RWPE1 (cell line): ENCODE measurements at regions not wholly inside any gene's neighbourhood (a gene's known extent, or its start where the extent isn't known, plus 50 kb on each side); places are given as distances from the start of the nearest gene placed in this dataset.
"Not testable (repeated sequence)": the region's sequence is repeated elsewhere in the genome, so short reads cannot be mapped to it uniquely, and the experiment has no call there.

Experiments
- CTCF ChIA-PET: fragments of 350-600 bp; sonication (Branson Sonifier 250); formaldehyde crosslinking; extraction: SDS; loops from one replicate; lab custom pipeline; 2021; lab: Yijun Ruan, JAX
- POLR2A ChIA-PET: fragments of 400-600 bp; formaldehyde crosslinking; extraction: SDS; loops from one replicate; lab custom pipeline; 2020; ENCODE audit warnings: antibody characterized with exemption; ENCODE audit not compliant: low non-redundant PET; lab: Yijun Ruan, JAX
- DNase-seq: peaks from one replicate; pipeline ENCODE4 v3.0.0; 2012; ENCODE audit warnings: low spot score
- H3K27ac ChIP-seq: fragments of 450-650 bp; 2 replicates; pipeline ENCODE4 v1.5.1; 2017
- TF ChIP-seq, protein P1 (sequence below): fragments of 450-650 bp; conservative IDR thresholded peaks from 2 replicates; pipeline ENCODE4 v1.5.1; 2017; ENCODE audit warnings: low read depth, mild to moderate bottlenecking

DNA sequence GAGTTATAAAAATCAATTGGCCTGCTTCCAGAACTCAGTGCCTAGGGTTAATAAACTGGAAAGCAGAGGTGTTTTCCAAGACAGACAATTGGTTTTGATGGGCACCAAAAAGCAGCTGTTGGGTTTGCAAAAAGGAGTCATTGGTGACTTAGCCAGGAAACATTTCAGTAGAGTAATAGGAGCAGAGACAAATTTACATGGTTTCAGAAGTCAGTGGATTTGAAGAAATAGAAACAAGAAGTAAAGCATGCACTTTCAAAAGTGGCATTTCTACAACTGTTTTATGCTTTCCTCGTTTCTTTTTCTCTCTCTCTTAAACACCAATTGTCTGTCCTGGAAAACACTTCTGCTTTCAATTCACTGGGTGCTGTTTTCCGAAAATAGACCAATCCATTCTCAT is 87.8 kb downstream of the GLUL start:
- TF ChIP-seq, protein P1, sequence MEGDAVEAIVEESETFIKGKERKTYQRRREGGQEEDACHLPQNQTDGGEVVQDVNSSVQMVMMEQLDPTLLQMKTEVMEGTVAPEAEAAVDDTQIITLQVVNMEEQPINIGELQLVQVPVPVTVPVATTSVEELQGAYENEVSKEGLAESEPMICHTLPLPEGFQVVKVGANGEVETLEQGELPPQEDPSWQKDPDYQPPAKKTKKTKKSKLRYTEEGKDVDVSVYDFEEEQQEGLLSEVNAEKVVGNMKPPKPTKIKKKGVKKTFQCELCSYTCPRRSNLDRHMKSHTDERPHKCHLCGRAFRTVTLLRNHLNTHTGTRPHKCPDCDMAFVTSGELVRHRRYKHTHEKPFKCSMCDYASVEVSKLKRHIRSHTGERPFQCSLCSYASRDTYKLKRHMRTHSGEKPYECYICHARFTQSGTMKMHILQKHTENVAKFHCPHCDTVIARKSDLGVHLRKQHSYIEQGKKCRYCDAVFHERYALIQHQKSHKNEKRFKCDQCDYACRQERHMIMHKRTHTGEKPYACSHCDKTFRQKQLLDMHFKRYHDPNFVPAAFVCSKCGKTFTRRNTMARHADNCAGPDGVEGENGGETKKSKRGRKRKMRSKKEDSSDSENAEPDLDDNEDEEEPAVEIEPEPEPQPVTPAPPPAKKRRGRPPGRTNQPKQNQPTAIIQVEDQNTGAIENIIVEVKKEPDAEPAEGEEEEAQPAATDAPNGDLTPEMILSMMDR: no peak
- CTCF ChIA-PET: interaction anchor here (0.6 kb wide), 1 partner anchor 94 kb away, joined by 5 read pairs; no protein-coding TSS in a partner anchor
- POLR2A ChIA-PET: no interaction called here
- H3K27ac ChIP-seq: no peak overlapping the region
- DNase-seq: no peak

DNA sequence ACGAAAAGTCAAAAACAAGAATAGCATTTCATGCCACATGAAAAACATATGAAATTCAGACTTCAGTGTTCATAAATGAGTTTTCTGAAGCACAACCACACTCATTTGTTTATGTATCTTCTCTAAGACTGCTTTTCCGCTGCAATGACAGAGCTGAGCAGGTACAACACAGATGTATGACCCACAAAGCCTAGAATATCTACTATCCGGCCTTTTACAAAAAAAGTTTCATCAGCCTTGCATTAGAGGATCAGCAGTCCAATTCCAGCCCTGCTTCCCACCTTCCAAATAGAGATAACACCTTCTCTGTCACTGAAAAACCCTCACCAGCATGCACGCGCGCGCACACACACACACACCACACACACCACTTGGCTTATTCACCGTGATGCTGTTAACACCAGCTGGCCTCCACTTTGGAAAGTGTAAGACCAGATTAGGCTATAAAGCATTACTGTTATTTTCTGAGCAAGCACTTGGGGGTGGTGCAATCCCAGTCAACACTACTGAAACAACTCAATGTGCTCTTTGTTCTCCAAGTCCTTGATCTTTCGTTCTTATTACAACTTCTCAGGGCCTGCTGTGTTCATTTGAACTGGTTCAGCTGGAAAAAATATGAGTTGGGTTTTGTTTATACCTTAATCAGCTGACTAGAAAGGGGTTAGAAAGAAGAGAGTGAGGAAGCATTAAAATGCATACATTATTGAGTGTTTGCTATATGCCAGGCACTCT is 90.0 kb downstream of the GLUL start:
- TF ChIP-seq, protein P1: no peak
- no peak for DNase-seq
- ChIA-PET POLR2A (no interaction called here), CTCF (no interaction called here)
- no peak overlapping the region for H3K27ac ChIP-seq

DNA sequence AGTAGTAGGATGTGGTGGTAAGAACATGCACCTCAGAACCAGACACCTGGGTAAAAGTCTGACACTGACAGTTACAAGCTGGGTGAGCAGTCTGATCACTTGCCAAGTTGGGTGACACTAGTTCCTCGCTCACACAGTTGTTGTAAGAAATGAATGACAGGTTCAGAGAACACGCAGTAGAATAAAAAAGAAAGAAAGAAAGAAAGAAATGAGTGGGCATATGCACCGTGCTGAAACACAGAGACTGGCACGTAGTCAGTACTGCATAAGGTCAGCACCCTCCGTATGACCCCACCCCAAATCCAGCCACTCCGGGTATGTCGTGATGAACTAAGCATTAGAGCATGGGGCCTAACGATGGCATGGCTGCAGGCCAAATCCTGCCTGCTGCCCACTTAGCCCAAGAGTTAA is 90.6 kb downstream of the GLUL start:
- DNase-seq: no peak
- no peak overlapping the region for H3K27ac ChIP-seq
- TF ChIP-seq, protein P1: no peak
- POLR2A ChIA-PET: no interaction called here
- CTCF ChIA-PET: no interaction called here

DNA sequence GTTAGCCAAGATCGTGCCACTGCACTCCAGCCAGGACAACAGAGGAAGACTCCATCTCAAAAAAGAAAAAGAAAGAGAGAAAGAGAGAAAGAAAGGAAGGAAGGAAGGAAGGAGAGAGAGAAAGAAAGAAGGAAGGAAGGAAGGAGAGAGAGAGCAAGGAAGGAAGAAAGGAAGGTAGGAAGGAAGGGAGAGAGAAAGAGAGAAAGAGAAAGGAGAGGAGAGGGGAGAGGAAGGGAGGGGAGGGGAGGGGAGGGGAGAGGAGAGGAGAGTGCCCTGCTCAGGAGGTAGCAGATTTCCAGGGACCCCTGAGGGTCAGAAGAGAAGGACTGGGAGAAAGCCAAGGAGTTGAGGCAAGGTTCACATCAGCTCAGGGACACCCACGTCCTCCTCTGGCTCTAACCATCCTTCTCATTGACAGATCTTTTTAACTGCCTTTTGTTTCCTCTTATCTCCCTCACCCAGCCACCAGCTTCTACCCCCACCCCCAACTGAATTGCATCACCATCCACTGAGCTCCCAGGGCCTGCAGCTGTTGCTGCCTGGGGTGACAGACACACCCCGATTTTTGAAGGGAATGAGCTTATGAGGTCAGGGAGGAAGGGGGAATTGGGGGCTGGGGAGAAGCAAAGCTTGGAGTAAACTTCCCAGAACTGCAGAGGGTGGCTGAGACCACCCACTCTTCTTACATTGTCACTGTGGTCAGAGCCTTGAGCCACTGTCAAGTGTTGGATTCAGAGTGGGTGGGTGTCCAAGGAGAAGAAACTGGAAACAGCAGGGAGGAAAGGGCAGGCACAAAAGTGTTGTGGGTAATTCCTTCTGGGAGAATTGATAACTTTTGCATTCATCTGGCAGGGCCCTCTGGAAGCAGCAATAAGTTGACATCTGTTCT is 91.6 kb downstream of the GLUL start:
- DNase-seq: peak; percentile 20
- TF ChIP-seq, protein P1: no peak
- CTCF ChIA-PET: interaction anchor here (0.6 kb wide), 2 partner anchors 157 to 1277 kb away, joined by 3 to 6 read pairs; no protein-coding TSS in a partner anchor
- peak overlapping the region; percentile 34; the same call in 1 of the 2 replicates for H3K27ac ChIP-seq
- POLR2A ChIA-PET: no interaction called here

DNA sequence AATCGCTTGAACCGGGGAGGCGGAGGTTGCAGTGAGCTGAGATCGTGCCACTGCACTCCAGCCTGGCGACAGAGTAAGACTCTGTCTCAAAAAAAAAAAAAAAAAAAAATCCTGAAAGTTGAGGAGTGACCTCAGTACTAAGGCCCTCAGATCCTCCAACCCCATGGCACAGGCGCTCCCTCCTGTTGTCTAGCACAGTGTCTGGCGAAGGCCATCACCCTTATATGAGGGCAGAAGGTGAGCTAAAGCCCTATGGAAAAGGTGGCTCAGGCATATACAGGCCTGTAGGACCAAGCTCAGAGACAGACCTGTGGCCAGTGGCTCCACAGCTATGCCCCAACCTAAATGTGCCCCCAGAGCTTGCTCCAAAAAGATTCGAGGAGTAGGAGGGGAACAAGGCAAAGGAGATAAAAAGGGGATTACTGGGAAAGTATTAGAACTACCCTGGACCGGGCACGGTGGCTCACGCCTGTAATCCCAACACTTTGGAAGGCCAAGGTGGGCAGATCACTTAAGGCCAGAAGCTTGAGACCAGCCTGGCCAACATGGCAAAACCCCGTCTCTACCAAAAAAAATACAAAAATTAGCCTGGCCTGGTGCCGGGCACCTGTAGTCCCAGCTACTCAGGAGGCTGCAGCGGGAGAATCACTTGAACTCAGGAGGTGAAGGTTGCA is 92.4 kb downstream of the GLUL start:
- CTCF ChIA-PET: interaction anchor here (0.6 kb wide), 2 partner anchors 228 to 1277 kb away, joined by 3 to 6 read pairs; no protein-coding TSS in a partner anchor
- H3K27ac ChIP-seq, POLR2A ChIA-PET, DNase-seq: not testable (repeated sequence)

DNA sequence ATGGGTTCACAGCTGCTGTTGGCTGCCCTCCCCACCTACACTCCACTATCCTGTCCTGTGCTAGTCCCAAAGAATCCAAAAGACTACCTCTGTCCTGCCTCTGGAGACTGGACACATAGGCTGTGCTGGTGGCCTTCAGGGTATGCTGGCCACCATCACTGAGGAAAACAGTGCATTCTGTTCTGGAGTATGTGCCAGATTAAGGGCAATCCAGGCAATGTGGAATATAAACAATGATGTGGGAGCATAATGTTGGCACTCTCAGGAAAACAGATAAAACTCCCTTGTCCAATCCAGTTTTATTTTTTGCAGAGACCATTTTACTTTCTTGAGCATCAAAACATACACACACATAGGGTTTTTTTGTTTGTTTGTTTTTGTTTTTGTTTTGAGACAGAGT is 94.3 kb downstream of the GLUL start:
- ChIA-PET POLR2A (no interaction called here), CTCF (no interaction called here)
- TF ChIP-seq, protein P1: no peak
- no peak for DNase-seq
- H3K27ac ChIP-seq: no peak overlapping the region
